AG04450 (cell line): ENCODE measurements at regions not wholly inside any gene's neighbourhood (a gene's known extent, or its start where the extent isn't known, plus 50 kb on each side); places are given as distances from the start of the nearest gene placed in this dataset.
"Not testable (repeated sequence)": the region's sequence is repeated elsewhere in the genome, so short reads cannot be mapped to it uniquely, and the experiment has no call there.

ENCODE experiments used
- CTCF ChIA-PET: fragments of 300-600, 350-600 bp; formaldehyde crosslinking; extraction: SDS; loops from one replicate; lab custom pipeline; 2022; ENCODE audit warnings: antibody characterized with exemption, inconsistent platforms; lab: Charles Lee
- POLR2A ChIA-PET: fragments of 350-600 bp; formaldehyde crosslinking; extraction: SDS; loops from one replicate; lab custom pipeline; 2021; ENCODE audit warnings: antibody characterized with exemption, inconsistent platforms; lab: Yijun Ruan, JAX
- DNase-seq: peaks from one replicate; pipeline ENCODE4 v3.0.0-alpha.2; 2011; ENCODE audit warnings: low read depth, low spot score
- H3K27ac ChIP-seq: one replicate; pipeline ENCODE4 v1.5.1; 2012; ENCODE audit warnings: low read depth, low read length, control low read depth
- H3K27me3 ChIP-seq: one replicate; pipeline ENCODE4 v1.6.0; 2012; ENCODE audit warnings: low read length; ENCODE audit not compliant: control insufficient read depth, insufficient read depth
- H3K4me3 ChIP-seq: 2 replicates; pipeline ENCODE4 v1.5.1; 2011; ENCODE audit warnings: mild to moderate bottlenecking, low read depth, low read length, control low read depth
- H3K9me3 ChIP-seq: 2 replicates; pipeline ENCODE4 v1.5.1; 2012; ENCODE audit warnings: low read length; ENCODE audit not compliant: control insufficient read depth, insufficient read depth
- CTCF ChIP-seq: IDR thresholded peaks from 2 replicates; pipeline ENCODE4 v1.5.1; 2011; ENCODE audit warnings: low read depth, low read length, control low read depth, inconsistent platforms

GRCh38 chr4:3601992-3602391 lies 69.8 kb upstream of the LRPAP1 start:
- ChIA-PET POLR2A (no interaction called here), CTCF (no interaction called here)
- no peak for DNase-seq
- Histone ChIP-seq H3K27me3 (no peaks in the 10 kb centered on the region), H3K9me3 (peaks cover 30% of the 10 kb centered on the region), H3K27ac (no peak overlapping the region), H3K4me3 (no peak overlapping the region)
- TF ChIP-seq CTCF, result no peak

GRCh38 chr4:3601108-3601690 lies 69.0 kb upstream of the LRPAP1 start:
- POLR2A ChIA-PET, H3K27ac ChIP-seq, H3K27me3 ChIP-seq, DNase-seq, H3K4me3 ChIP-seq, CTCF ChIA-PET: not testable (repeated sequence)
- peaks cover 30% of the 10 kb centered on the region for H3K9me3 ChIP-seq

- DNase-seq, result no peak
- ChIA-PET POLR2A (no interaction called here), CTCF (no interaction called here)
- H3K27ac ChIP-seq, result no peak overlapping the region
- no peak for TF ChIP-seq CTCF
- H3K4me3 ChIP-seq, result no peak overlapping the region
- H3K27me3 ChIP-seq, result no peaks in the 10 kb centered on the region
- peaks cover 23% of the 10 kb centered on the region for H3K9me3 ChIP-seq
Observed at GRCh38 chr4:3599951-3600350, 67.7 kb upstream of the LRPAP1 start.

- no peak for TF ChIP-seq CTCF
- POLR2A ChIA-PET, result no interaction called here
- no peak for DNase-seq
- CTCF ChIA-PET, result no interaction called here
- peaks cover 23% of the 10 kb centered on the region for H3K9me3 ChIP-seq
- H3K27me3 ChIP-seq, result no peaks in the 10 kb centered on the region
- no peak overlapping the region for H3K4me3 ChIP-seq
- H3K27ac ChIP-seq, result no peak overlapping the region
Observed at GRCh38 chr4:3598695-3599227, 66.5 kb upstream of the LRPAP1 start.

- DNase-seq, CTCF ChIA-PET, H3K27ac ChIP-seq, H3K27me3 ChIP-seq, H3K4me3 ChIP-seq, POLR2A ChIA-PET: not testable (repeated sequence)
- peaks cover 23% of the 10 kb centered on the region for H3K9me3 ChIP-seq
Observed at GRCh38 chr4:3597896-3598505, 65.8 kb upstream of the LRPAP1 start.

- POLR2A ChIA-PET, H3K4me3 ChIP-seq, H3K27me3 ChIP-seq, DNase-seq, CTCF ChIA-PET, H3K27ac ChIP-seq: not testable (repeated sequence)
- peaks cover 22% of the 10 kb centered on the region for H3K9me3 ChIP-seq
Observed at GRCh38 chr4:3596957-3597733, 64.9 kb upstream of the LRPAP1 start.

- H3K27ac ChIP-seq, POLR2A ChIA-PET, DNase-seq, H3K27me3 ChIP-seq, H3K4me3 ChIP-seq, CTCF ChIA-PET: not testable (repeated sequence)
- peaks cover 17% of the 10 kb centered on the region for H3K9me3 ChIP-seq
Observed at GRCh38 chr4:3595627-3596291, 63.5 kb upstream of the LRPAP1 start.

GRCh38 chr4:3594751-3595150 lies 62.5 kb upstream of the LRPAP1 start:
- H3K27ac ChIP-seq, H3K4me3 ChIP-seq, DNase-seq, H3K27me3 ChIP-seq, POLR2A ChIA-PET, CTCF ChIA-PET: not testable (repeated sequence)
- H3K9me3 ChIP-seq, result peaks cover 15% of the 10 kb centered on the region
